Type B pancreatic cell (in vitro differentiated cells): ENCODE measurements at regions not wholly inside any gene's neighbourhood (a gene's known extent, or its start where the extent isn't known, plus 50 kb on each side); places are given as distances from the start of the nearest gene placed in this dataset.

Experiments used
- DNase-seq: peaks from one replicate; pipeline ENCODE4 v3.0.0; 2021; ENCODE audit warnings: mixed read lengths; ENCODE audit not compliant: unreplicated experiment; ENCODE audit errors: extremely low spot score
- H3K27ac Mint-ChIP-seq: 2 replicates; pipeline ENCODE4 v1.8.0; 2021; ENCODE audit warnings: mild to moderate bottlenecking, mixed read lengths
- H3K27me3 Mint-ChIP-seq: 2 replicates; pipeline ENCODE4 v1.8.0; 2021; ENCODE audit warnings: mixed read lengths
- H3K36me3 Mint-ChIP-seq: 2 replicates; pipeline ENCODE4 v1.8.0; 2021; ENCODE audit warnings: mixed read lengths
- H3K4me1 Mint-ChIP-seq: one replicate; pipeline ENCODE4 v1.8.0; 2021; ENCODE audit warnings: mixed read lengths; ENCODE audit not compliant: unreplicated experiment
- H3K4me3 Mint-ChIP-seq: 2 replicates; pipeline ENCODE4 v1.8.0; 2021; ENCODE audit warnings: mild to moderate bottlenecking, mixed read lengths
- H3K9me3 Mint-ChIP-seq: 2 replicates; pipeline ENCODE4 v1.8.0; 2021; ENCODE audit warnings: mixed read lengths
- CTCF ChIP-seq: fragments of 200-600 bp; sonication (generic); conservative IDR thresholded peaks from 2 replicates; pipeline ENCODE4 v1.5.0; 2021; ENCODE audit warnings: antibody characterized with exemption, mild to moderate bottlenecking

GRCh38 chr13:80428349-80429096 is 87.6 kb upstream of the SPRY2 start:
- DNase-seq = no peak
- no peaks in the 10 kb centered on the region for H3K27me3 Mint-ChIP-seq
- H3K4me3 Mint-ChIP-seq = no peak overlapping the region
- no peaks in the 10 kb centered on the region for H3K36me3 Mint-ChIP-seq
- H3K27ac Mint-ChIP-seq = no peak overlapping the region
- no peak for TF ChIP-seq CTCF
- no peaks in the 10 kb centered on the region for H3K9me3 Mint-ChIP-seq
- H3K4me1 Mint-ChIP-seq = no peaks in the 10 kb centered on the region

GRCh38 chr13:80419416-80419815 is 78.5 kb upstream of the SPRY2 start:
- no peak for TF ChIP-seq CTCF
- no peak for DNase-seq
- H3K27ac Mint-ChIP-seq = no peak overlapping the region
- H3K27me3 Mint-ChIP-seq = no peaks in the 10 kb centered on the region
- no peaks in the 10 kb centered on the region for H3K4me1 Mint-ChIP-seq
- no peaks in the 10 kb centered on the region for H3K36me3 Mint-ChIP-seq
- H3K9me3 Mint-ChIP-seq = peaks cover 20% of the 10 kb centered on the region
- no peak overlapping the region for H3K4me3 Mint-ChIP-seq

GRCh38 chr13:80413611-80414010 is 72.7 kb upstream of the SPRY2 start:
- H3K4me3 Mint-ChIP-seq = no peak overlapping the region
- peaks cover 14% of the 10 kb centered on the region for H3K9me3 Mint-ChIP-seq
- DNase-seq = no peak
- H3K27ac Mint-ChIP-seq = no peak overlapping the region
- TF ChIP-seq CTCF = no peak
- no peaks in the 10 kb centered on the region for H3K4me1 Mint-ChIP-seq
- no peaks in the 10 kb centered on the region for H3K27me3 Mint-ChIP-seq
- no peaks in the 10 kb centered on the region for H3K36me3 Mint-ChIP-seq

- Mint-ChIP-seq H3K9me3 (peaks cover 18% of the 10 kb centered on the region), H3K27ac (no peak overlapping the region), H3K4me1 (no peaks in the 10 kb centered on the region), H3K4me3 (no peak overlapping the region), H3K36me3 (no peaks in the 10 kb centered on the region), H3K27me3 (no peaks in the 10 kb centered on the region)
- no peak for DNase-seq
- peak; percentile 18 for TF ChIP-seq CTCF
Measured at GRCh38 chr13:80408270-80408669, 67.3 kb upstream of the SPRY2 start.

- Mint-ChIP-seq H3K36me3 (no peaks in the 10 kb centered on the region), H3K27ac (no peak overlapping the region), H3K4me1 (peaks cover 4% of the 10 kb centered on the region), H3K9me3 (peaks cover 20% of the 10 kb centered on the region), H3K27me3 (no peaks in the 10 kb centered on the region), H3K4me3 (no peak overlapping the region)
- TF ChIP-seq CTCF = no peak
- DNase-seq = no peak
Measured at GRCh38 chr13:80400865-80401426, 60.0 kb upstream of the SPRY2 start.
